Neural crest cell (in vitro differentiated cells): ENCODE measurements at regions not wholly inside any gene's neighbourhood (a gene's known extent, or its start where the extent isn't known, plus 50 kb on each side); places are given as distances from the start of the nearest gene placed in this dataset.

ENCODE experiments used
- DNase-seq: peaks from one replicate; pipeline ENCODE4 v3.0.0; 2021; ENCODE audit warnings: low read depth, mixed read lengths, low spot score
- H3K27ac Mint-ChIP-seq: one replicate; pipeline ENCODE4 v1.8.0; 2021; ENCODE audit warnings: mild to moderate bottlenecking, mixed read lengths; ENCODE audit not compliant: unreplicated experiment
- H3K27me3 Mint-ChIP-seq: 2 replicates; pipeline ENCODE4 v1.8.0; 2021; ENCODE audit warnings: low read depth, mild to moderate bottlenecking, mixed read lengths
- H3K36me3 Mint-ChIP-seq: 2 replicates; pipeline ENCODE4 v1.8.0; 2021; ENCODE audit warnings: low read depth, mild to moderate bottlenecking, mixed read lengths
- H3K4me1 Mint-ChIP-seq: 2 replicates; pipeline ENCODE4 v1.8.0; 2021; ENCODE audit warnings: mixed read lengths
- H3K4me3 Mint-ChIP-seq: one replicate; pipeline ENCODE4 v1.8.0; 2021; ENCODE audit warnings: mild to moderate bottlenecking, mixed read lengths
- H3K9me3 Mint-ChIP-seq: 2 replicates; pipeline ENCODE4 v1.8.0; 2021; ENCODE audit warnings: mixed read lengths
- TF ChIP-seq, protein P1 (sequence below): fragments of 200-600 bp; sonication (generic); conservative IDR thresholded peaks from 2 replicates; pipeline ENCODE4 v1.5.0; 2021; ENCODE audit warnings: antibody characterized with exemption, mild to moderate bottlenecking

- TF ChIP-seq, protein P1, sequence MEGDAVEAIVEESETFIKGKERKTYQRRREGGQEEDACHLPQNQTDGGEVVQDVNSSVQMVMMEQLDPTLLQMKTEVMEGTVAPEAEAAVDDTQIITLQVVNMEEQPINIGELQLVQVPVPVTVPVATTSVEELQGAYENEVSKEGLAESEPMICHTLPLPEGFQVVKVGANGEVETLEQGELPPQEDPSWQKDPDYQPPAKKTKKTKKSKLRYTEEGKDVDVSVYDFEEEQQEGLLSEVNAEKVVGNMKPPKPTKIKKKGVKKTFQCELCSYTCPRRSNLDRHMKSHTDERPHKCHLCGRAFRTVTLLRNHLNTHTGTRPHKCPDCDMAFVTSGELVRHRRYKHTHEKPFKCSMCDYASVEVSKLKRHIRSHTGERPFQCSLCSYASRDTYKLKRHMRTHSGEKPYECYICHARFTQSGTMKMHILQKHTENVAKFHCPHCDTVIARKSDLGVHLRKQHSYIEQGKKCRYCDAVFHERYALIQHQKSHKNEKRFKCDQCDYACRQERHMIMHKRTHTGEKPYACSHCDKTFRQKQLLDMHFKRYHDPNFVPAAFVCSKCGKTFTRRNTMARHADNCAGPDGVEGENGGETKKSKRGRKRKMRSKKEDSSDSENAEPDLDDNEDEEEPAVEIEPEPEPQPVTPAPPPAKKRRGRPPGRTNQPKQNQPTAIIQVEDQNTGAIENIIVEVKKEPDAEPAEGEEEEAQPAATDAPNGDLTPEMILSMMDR = no peak
- Mint-ChIP-seq H3K9me3 (peaks cover 4% of the 10 kb centered on the region), H3K27me3 (no peaks in the 10 kb centered on the region), H3K36me3 (no peaks in the 10 kb centered on the region), H3K4me1 (no peaks in the 10 kb centered on the region), H3K27ac (no peak overlapping the region), H3K4me3 (no peak overlapping the region)
- no peak for DNase-seq
Observed at GRCh38 chr20:55116598-55116997, 641.2 kb downstream of the DOK5 start.

DNA sequence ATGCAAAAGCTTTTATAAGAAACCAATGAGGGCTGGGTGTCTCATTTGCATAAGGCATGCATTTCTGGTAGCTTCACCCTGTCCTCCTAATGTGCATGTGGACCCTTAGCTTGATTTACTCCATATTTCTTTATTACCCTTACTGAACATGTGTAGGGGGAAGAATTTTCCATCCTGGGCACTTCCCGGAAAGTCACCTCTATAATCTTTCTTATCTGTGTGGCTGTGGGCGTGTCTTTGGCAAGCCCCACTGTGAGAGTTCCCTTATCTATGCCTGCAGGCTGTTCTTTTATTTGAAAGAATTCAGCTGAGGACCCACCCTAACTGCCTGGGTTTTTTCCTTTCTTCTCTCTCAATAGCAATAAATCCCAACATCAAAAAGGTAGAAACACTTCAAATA lies 627.8 kb downstream of the DOK5 start:
- Mint-ChIP-seq H3K27me3 (no peaks in the 10 kb centered on the region), H3K27ac (no peak overlapping the region), H3K9me3 (peaks cover 4% of the 10 kb centered on the region), H3K4me3 (no peak overlapping the region), H3K4me1 (no peaks in the 10 kb centered on the region), H3K36me3 (no peaks in the 10 kb centered on the region)
- TF ChIP-seq, protein P1 = no peak
- no peak for DNase-seq

GRCh38 chr20:55099251-55099650 lies 623.9 kb downstream of the DOK5 start:
- DNase-seq = no peak
- TF ChIP-seq, protein P1 = no peak
- H3K36me3 Mint-ChIP-seq = no peaks in the 10 kb centered on the region
- H3K4me1 Mint-ChIP-seq = peaks cover 16% of the 10 kb centered on the region
- no peak overlapping the region for H3K4me3 Mint-ChIP-seq
- H3K27ac Mint-ChIP-seq = no peak overlapping the region
- H3K27me3 Mint-ChIP-seq = no peaks in the 10 kb centered on the region
- H3K9me3 Mint-ChIP-seq = no peaks in the 10 kb centered on the region

DNA sequence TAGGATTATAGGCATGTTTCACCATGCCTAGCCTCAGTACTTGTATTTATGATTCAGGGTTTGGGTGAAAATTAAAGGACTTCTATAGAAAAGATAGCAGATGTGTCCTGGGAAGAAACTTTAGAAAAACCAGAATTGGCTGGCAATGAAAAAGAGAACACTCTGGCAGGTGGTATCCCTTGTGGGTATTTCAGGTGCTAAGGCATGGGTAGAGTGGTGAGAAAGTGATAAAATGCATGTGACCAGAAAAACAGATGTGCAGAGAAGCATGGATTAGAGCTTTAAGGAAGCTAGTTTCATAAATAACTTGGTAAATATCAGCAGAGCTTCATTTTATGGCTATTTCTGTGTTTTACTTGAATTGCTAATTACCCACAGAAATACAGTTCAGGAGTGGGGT lies 622.2 kb downstream of the DOK5 start:
- H3K4me1 Mint-ChIP-seq = peaks cover 17% of the 10 kb centered on the region
- H3K4me3 Mint-ChIP-seq = no peak overlapping the region
- no peak for DNase-seq
- TF ChIP-seq, protein P1 = no peak
- no peak overlapping the region for H3K27ac Mint-ChIP-seq
- H3K36me3 Mint-ChIP-seq = no peaks in the 10 kb centered on the region
- no peaks in the 10 kb centered on the region for H3K9me3 Mint-ChIP-seq
- no peaks in the 10 kb centered on the region for H3K27me3 Mint-ChIP-seq

DNA sequence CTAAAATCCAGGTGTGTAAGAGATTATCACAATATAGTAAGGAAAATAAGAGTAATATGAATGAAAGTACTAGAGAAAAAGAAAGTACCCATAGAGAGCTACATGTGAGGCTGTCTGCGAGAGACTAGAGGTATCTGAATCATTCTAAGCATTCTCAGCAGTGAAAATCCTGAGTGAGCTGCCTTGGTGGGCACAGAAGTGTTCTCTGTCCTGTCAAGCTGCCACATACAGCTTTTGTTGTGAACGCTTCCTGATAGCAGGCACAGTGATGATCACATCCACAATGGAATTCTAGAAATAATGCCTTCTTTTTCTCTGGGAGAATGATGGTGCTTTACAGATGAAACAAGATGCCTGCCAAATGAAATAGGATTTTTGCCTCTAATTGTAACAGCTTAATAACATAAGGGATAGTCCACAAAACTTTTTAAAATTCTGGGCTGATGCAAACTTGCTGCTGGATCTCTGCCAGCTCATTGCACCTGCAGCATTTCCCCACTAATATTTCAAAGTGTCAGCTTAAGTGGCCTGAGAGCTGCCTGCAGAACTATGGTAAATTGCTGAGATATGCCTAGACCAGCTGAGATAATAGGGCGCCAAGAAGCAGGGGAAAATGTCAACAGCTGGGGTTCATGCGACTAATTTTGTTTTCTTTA lies 620.5 kb downstream of the DOK5 start:
- Mint-ChIP-seq H3K4me3 (no peak overlapping the region), H3K27me3 (no peaks in the 10 kb centered on the region), H3K27ac (no peak overlapping the region), H3K9me3 (no peaks in the 10 kb centered on the region), H3K36me3 (no peaks in the 10 kb centered on the region), H3K4me1 (peaks cover 17% of the 10 kb centered on the region)
- no peak for DNase-seq
- TF ChIP-seq, protein P1 = no peak
